ENCODE measurements at regions not wholly inside any gene's neighbourhood (a gene's known extent, or its start where the extent isn't known, plus 50 kb on each side); places are given as distances from the start of the nearest gene placed in this dataset.

DNA sequence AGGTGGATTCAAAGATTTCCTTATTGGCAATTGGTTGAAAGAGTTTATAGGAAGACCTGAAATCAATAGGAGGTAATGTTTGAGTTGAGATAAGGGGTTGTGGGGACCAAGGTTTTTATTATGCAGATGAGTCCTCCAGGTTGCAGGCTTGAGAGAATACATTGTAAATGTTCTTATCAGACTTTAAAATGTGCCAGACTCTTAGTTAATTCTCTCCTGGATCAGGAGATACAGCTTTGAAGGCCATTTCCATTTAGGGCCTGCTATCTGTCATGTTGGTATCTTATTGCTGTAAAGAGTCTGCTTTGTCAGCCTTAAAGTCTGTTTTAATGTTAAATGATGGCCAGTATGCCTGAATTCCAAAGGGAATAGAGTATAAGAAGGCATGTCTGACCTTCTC, 61.8 kb upstream of the CALCR start:
- no peak for TF ChIP-seq EZH2phosphoT487 (IDR thresholded peaks at IDR 0.05; ENCODE audit: low read depth)
- TF ChIP-seq, protein P1, sequence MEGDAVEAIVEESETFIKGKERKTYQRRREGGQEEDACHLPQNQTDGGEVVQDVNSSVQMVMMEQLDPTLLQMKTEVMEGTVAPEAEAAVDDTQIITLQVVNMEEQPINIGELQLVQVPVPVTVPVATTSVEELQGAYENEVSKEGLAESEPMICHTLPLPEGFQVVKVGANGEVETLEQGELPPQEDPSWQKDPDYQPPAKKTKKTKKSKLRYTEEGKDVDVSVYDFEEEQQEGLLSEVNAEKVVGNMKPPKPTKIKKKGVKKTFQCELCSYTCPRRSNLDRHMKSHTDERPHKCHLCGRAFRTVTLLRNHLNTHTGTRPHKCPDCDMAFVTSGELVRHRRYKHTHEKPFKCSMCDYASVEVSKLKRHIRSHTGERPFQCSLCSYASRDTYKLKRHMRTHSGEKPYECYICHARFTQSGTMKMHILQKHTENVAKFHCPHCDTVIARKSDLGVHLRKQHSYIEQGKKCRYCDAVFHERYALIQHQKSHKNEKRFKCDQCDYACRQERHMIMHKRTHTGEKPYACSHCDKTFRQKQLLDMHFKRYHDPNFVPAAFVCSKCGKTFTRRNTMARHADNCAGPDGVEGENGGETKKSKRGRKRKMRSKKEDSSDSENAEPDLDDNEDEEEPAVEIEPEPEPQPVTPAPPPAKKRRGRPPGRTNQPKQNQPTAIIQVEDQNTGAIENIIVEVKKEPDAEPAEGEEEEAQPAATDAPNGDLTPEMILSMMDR (IDR thresholded peaks at IDR 0.05; ENCODE audit: low read depth, low read length): no peak
- Histone ChIP-seq H3K27me3 (ENCODE audit: low read depth, low read length) (no peaks in the 10 kb centered on the region), H3K9ac (ENCODE audit: low read length) (no peak overlapping the region), H3K4me2 (ENCODE audit: low read length) (no peak overlapping the region), H3K36me3 (replicated peaks; ENCODE audit: low read depth, low read length) (no peaks in the 10 kb centered on the region), H2AFZ (ENCODE audit: low read depth, low read length) (no peak overlapping the region), H3K9me3 (ENCODE audit: insufficient read depth, low read length) (no peaks in the 10 kb centered on the region), H3K4me3 (ENCODE audit: low read length) (no peak overlapping the region), H4K20me1 (ENCODE audit: insufficient read depth, low read length) (no peaks in the 10 kb centered on the region), H3K27ac (ENCODE audit: low read length) (no peak overlapping the region), H3K4me1 (ENCODE audit: low read length) (no peaks in the 10 kb centered on the region), H3K79me2 (ENCODE audit: low read length) (no peaks in the 10 kb centered on the region)

DNA sequence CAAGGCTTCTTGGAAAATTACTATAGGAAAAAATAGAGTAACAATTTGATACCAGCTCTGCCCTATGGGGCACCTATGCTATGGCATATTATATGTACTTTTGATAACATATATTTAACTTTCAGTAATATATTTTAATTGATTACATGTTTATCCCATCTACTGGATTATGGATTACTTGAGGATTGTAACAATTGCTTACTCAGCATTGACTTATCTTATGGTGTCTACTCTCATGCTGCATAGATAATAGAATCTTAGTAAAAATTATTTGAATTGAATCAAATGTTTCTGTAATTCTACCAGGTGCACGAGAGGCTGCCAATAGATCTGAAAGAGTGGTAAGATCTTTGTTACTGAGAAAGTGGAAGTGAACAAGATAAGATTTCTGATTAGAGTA, 57.8 kb upstream of the CALCR start:
- Histone ChIP-seq H3K9me3 (ENCODE audit: insufficient read depth, low read length) (no peaks in the 10 kb centered on the region), H3K27ac (ENCODE audit: low read length) (no peak overlapping the region), H3K4me1 (ENCODE audit: low read length) (no peaks in the 10 kb centered on the region), H3K27me3 (ENCODE audit: low read depth, low read length) (no peaks in the 10 kb centered on the region), H3K36me3 (replicated peaks; ENCODE audit: low read depth, low read length) (no peaks in the 10 kb centered on the region), H4K20me1 (ENCODE audit: insufficient read depth, low read length) (no peaks in the 10 kb centered on the region), H3K4me2 (ENCODE audit: low read length) (no peak overlapping the region), H2AFZ (ENCODE audit: low read depth, low read length) (no peak overlapping the region), H3K9ac (ENCODE audit: low read length) (no peak overlapping the region), H3K79me2 (ENCODE audit: low read length) (no peaks in the 10 kb centered on the region), H3K4me3 (ENCODE audit: low read length) (no peak overlapping the region)
- TF ChIP-seq EZH2phosphoT487 (IDR thresholded peaks at IDR 0.05; ENCODE audit: low read depth): no peak
- TF ChIP-seq, protein P1 (IDR thresholded peaks at IDR 0.05; ENCODE audit: low read depth, low read length): no peak

DNA sequence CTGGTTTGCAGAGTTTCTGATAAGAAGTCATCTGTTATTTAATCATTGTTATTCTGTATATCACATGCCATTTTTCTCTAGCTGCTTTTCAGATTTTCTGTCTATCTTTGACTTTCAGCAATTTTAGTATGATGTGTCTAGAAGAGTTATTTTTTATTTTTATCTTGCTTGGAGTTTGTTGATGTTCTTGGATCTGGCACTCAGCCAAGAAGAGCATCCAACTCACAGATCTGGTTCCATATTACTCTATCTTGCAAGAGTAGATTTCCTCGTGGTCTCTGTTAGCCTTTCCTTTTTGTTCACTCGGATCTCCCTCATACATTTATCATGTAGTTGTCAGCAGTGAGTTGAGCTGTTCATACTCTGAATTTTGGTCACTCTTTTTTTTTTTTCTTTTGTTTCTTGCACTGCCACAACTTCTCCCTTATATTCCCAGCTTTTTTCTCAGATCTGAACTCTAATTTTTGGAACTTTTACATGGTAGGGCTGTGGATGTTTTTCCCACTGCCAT, 54.8 kb upstream of the CALCR start:
- TF ChIP-seq, protein P1 (IDR thresholded peaks at IDR 0.05; ENCODE audit: low read depth, low read length): no peak
- TF ChIP-seq EZH2phosphoT487 (IDR thresholded peaks at IDR 0.05; ENCODE audit: low read depth): no peak
- Histone ChIP-seq H3K9ac (ENCODE audit: low read length) (no peak overlapping the region), H3K4me1 (ENCODE audit: low read length) (no peaks in the 10 kb centered on the region), H3K4me2 (ENCODE audit: low read length) (no peak overlapping the region), H2AFZ (ENCODE audit: low read depth, low read length) (no peak overlapping the region), H3K36me3 (replicated peaks; ENCODE audit: low read depth, low read length) (peaks cover 4% of the 10 kb centered on the region), H3K9me3 (ENCODE audit: insufficient read depth, low read length) (no peaks in the 10 kb centered on the region), H4K20me1 (ENCODE audit: insufficient read depth, low read length) (no peaks in the 10 kb centered on the region), H3K4me3 (ENCODE audit: low read length) (no peak overlapping the region), H3K27me3 (ENCODE audit: low read depth, low read length) (no peaks in the 10 kb centered on the region), H3K79me2 (ENCODE audit: low read length) (no peaks in the 10 kb centered on the region), H3K27ac (ENCODE audit: low read length) (no peak overlapping the region)

DNA sequence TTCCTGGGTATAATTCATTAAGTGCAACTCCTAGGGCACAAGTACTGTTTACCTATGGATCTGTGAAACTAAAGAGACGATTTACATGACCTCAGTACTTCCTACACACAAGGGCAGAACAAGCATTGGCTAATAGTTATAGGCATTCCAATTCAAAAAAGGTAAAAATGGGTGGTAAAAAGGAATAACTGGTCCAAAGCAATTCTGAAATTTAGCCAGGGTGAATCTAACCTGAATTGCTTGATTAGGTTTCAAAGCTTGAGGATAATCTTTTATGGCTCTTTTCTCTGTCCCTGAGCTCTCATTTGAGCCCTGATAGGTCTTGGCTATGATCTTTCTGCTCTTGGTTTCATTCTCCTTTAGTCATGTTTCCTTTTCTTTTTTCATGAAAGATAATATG, 52.3 kb upstream of the CALCR start:
- Histone ChIP-seq H4K20me1 (ENCODE audit: insufficient read depth, low read length) (no peaks in the 10 kb centered on the region), H3K79me2 (ENCODE audit: low read length) (no peaks in the 10 kb centered on the region), H3K27me3 (ENCODE audit: low read depth, low read length) (no peaks in the 10 kb centered on the region), H2AFZ (ENCODE audit: low read depth, low read length) (no peak overlapping the region), H3K9me3 (ENCODE audit: insufficient read depth, low read length) (no peaks in the 10 kb centered on the region), H3K4me3 (ENCODE audit: low read length) (no peak overlapping the region), H3K27ac (ENCODE audit: low read length) (no peak overlapping the region), H3K4me2 (ENCODE audit: low read length) (no peak overlapping the region), H3K4me1 (ENCODE audit: low read length) (peaks cover 8% of the 10 kb centered on the region; the same call in 1 of the 2 replicates), H3K36me3 (replicated peaks; ENCODE audit: low read depth, low read length) (peaks cover 4% of the 10 kb centered on the region), H3K9ac (ENCODE audit: low read length) (no peak overlapping the region)
- TF ChIP-seq, protein P1 (IDR thresholded peaks at IDR 0.05; ENCODE audit: low read depth, low read length): no peak
- TF ChIP-seq EZH2phosphoT487 (IDR thresholded peaks at IDR 0.05; ENCODE audit: low read depth): no peak
